Sigmoid colon (tissue), 4 donors: ENCODE measurements at regions not wholly inside any gene's neighbourhood (a gene's known extent, or its start where the extent isn't known, plus 50 kb on each side); places are given as distances from the start of the nearest gene placed in this dataset.

Experiments
- CTCF ChIP-seq, 4 experiments: fragments of 450-650 bp in 3 of 4; fragments of 200-600 bp in 1 of 4; IDR thresholded peaks; one replicate each; pipeline ENCODE4 v1.5.1; 2016 to 2019; ENCODE audit warnings: antibody characterized with exemption in 4 of 4, mild to moderate bottlenecking in 3 of 4, moderate library complexity in 2 of 4
- EP300 ChIP-seq, 4 donors: sonication (generic); formaldehyde crosslinking; IDR thresholded peaks; one replicate each; pipeline ENCODE4 v1.6.1; 2017; ENCODE audit warnings: antibody characterized with exemption in 4 of 4
- POLR2A ChIP-seq, 2 donors: fragments of 450-650 bp; IDR thresholded peaks; one replicate each; pipeline ENCODE4 v1.6.1; 2016; ENCODE audit warnings: antibody characterized with exemption in 2 of 2, mild to moderate bottlenecking in 2 of 2, moderate library complexity in 2 of 2
- POLR2AphosphoS5 ChIP-seq, 4 donors: sonication (generic); formaldehyde crosslinking; IDR thresholded peaks; one replicate each; pipeline ENCODE4 v1.6.1; 2017; ENCODE audit warnings: antibody characterized with exemption in 4 of 4

- no peak for TF ChIP-seq CTCF (IDR thresholded peaks at IDR 0.05)
- no peak for TF ChIP-seq POLR2A (IDR thresholded peaks at IDR 0.05)
- no peak for TF ChIP-seq EP300 (IDR thresholded peaks at IDR 0.05)
- no peak for TF ChIP-seq POLR2AphosphoS5 (IDR thresholded peaks at IDR 0.05)
Observed at GRCh38 chr17:77505181-77505639, 364.4 kb downstream of the SEC14L1 start.
